Adrenal gland (tissue), 5 donors: ENCODE measurements at regions not wholly inside any gene's neighbourhood (a gene's known extent, or its start where the extent isn't known, plus 50 kb on each side); places are given as distances from the start of the nearest gene placed in this dataset.

ENCODE experiments used
- CTCF ChIP-seq, 6 experiments: fragments of 450-650 bp in 4 of 6; fragments of 200-600 bp in 2 of 6; sonication (generic) in 1 of 6; IDR thresholded peaks; 1 replicate in 5 of 6; 2 replicates in 1 of 6; pipeline versions ENCODE4 v1.5.1 to v1.8.0; 2016 to 2021; ENCODE audit warnings: antibody characterized with exemption in 6 of 6, mild to moderate bottlenecking in 2 of 6, moderate library complexity in 1 of 6
- POLR2A ChIP-seq, 2 donors: fragments of 450-650 bp; IDR thresholded peaks; one replicate each; pipeline ENCODE4 v1.6.1; 2017; ENCODE audit warnings: antibody characterized with exemption in 2 of 2, mild to moderate bottlenecking in 2 of 2, moderate library complexity in 1 of 2
- donor health status: DM: no; HTN: no; CAD: no.

GRCh38 chr16:51723036-51723724 is 572.1 kb upstream of the SALL1 start:
- TF ChIP-seq CTCF (IDR thresholded peaks at IDR 0.05) (no peak), POLR2A (IDR thresholded peaks at IDR 0.05) (no peak)
